ENCODE measurements at regions not wholly inside any gene's neighbourhood (a gene's known extent, or its start where the extent isn't known, plus 50 kb on each side); places are given as distances from the start of the nearest gene placed in this dataset.

- TF ChIP-seq ZNF121 (CRISPR knock-in tag; IDR thresholded peaks at IDR 0.05) (no peak), CTCF (IDR thresholded peaks at IDR 0.05) (no peak), USF2 (CRISPR knock-in tag; IDR thresholded peaks at IDR 0.05) (no peak), TCF7 (CRISPR knock-in tag; IDR thresholded peaks at IDR 0.05; ENCODE audit: low read depth) (no peak)
Observed at GRCh38 chr10:55822096-55822495, 539.0 kb downstream of the ZWINT start.

Measured in WTC11 (cell line).